NCI-H82 (cell line): ENCODE measurements at regions not wholly inside any gene's neighbourhood (a gene's known extent, or its start where the extent isn't known, plus 50 kb on each side); places are given as distances from the start of the nearest gene placed in this dataset.
"Not testable (repeated sequence)": the region's sequence is repeated elsewhere in the genome, so short reads cannot be mapped to it uniquely, and the experiment has no call there.

Experiments used
- DNase-seq: peaks from one replicate; lab custom pipeline; 2025; lab: John Stamatoyannopoulos, UW

GRCh38 chr6:74283532-74283931 is 587.5 kb downstream of the CD109 start:
- DNase-seq, result no peak

- DNase-seq, result no peak
These were observed 586.2 kb downstream of the CD109 start for GRCh38 chr6:74282143-74282689.

- no peak for DNase-seq
These were observed 584.2 kb downstream of the CD109 start for GRCh38 chr6:74280130-74280692.

DNA sequence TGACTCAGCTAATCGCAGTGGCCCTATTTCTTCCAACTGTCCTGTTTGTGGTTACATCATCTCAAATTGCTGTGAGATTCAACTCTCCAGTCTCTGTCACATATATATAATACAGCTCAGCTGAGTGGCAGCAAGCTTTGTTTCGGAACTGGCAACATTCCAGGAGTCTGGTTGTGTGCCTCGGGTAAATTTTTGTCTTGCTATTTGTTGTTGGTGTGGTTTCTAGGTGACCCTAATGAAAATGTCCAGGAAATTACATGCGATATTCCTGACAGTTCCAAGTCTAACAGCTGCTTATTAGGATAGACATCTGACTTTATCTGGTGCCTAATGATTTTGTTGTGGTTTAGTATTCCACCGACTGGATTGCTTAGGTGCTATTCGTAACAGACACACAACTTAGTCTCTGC is 581.8 kb downstream of the CD109 start:
- no peak for DNase-seq

DNA sequence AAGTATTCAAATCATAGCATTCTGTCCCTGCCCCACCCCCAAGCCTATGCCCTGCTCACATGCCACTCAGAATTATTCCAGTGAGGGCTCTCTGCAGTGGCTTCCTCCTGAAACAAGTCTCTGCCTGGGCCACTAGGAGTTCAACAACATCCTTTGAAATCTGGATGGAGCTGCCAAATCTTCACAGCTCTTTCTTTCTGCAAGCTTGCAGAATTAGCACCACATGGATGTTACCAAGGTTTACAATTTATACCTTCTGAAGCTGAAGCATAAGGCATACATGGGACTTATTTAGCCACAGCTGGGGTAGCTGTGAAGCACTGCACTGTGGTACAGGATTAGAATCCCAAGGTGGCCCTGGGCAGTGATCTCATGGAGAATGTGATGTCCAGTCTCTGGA is 577.5 kb downstream of the CD109 start:
- no peak for DNase-seq

DNA sequence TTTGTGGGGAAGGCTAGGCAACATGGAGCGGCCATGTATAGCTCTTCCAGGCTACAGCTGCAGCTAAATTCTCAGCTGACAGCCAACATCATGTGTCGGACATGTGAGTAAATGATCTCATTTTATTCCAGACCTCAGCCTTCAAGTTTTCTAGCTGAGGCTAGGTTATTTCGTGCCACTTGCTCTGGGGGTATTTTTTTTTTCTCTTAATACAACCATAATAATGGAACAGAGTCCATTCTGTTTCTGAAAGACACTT is 573.5 kb downstream of the CD109 start:
- no peak for DNase-seq

GRCh38 chr6:74268815-74269599 is 573.0 kb downstream of the CD109 start:
- DNase-seq, result no peak

- DNase-seq, result no peak
These were observed 564.0 kb downstream of the CD109 start for GRCh38 chr6:74259981-74260380.

- DNase-seq, result no peak
These were observed 560.8 kb downstream of the CD109 start for GRCh38 chr6:74256781-74257180.

DNA sequence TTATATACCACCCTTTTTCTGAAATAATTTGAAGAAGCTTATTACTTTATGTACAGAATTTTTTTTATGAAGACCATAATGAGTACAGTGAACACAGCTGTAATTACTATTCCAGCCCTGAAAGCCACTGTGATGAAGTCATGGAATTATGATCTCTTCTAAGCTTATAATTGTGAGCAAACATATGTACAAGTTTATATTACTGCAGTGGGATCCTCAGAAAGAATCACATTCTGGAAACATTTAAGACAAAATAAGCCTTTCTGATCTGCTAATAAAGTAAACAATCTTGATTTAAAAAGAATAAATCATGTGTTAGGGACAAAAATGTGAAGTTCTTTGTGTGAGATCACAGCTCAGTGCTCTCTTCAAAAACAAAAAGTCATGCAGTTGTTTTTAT is 560.4 kb downstream of the CD109 start:
- DNase-seq, result no peak

- DNase-seq, result not testable (repeated sequence)
These were observed 559.0 kb downstream of the CD109 start for GRCh38 chr6:74255007-74255406.

GRCh38 chr6:74254147-74254546 is 558.1 kb downstream of the CD109 start:
- not testable (repeated sequence) for DNase-seq

GRCh38 chr6:74253261-74253660 is 557.3 kb downstream of the CD109 start:
- DNase-seq, result no peak

GRCh38 chr6:74250161-74250818 is 554.3 kb downstream of the CD109 start:
- DNase-seq, result no peak

DNA sequence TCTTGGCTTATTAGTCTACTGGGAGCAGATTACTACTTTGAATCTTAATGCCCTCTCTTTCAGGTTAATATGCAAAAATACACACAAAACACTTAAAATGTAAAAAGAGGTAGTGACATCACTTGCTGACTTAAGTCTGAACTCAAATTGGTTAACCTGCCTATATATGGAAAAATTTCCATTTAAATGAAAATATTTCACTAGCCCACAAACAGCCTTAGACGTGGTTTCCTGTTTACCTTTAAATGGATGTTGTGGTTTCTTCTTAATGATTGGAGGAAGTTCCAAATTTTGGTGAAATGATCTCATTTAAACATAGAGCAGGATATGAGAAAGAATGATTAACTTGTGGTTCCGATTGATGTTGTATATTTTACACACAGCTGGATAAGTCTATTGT is 553.7 kb downstream of the CD109 start:
- no peak for DNase-seq

GRCh38 chr6:74248966-74249365 is 553.0 kb downstream of the CD109 start:
- DNase-seq, result no peak

DNA sequence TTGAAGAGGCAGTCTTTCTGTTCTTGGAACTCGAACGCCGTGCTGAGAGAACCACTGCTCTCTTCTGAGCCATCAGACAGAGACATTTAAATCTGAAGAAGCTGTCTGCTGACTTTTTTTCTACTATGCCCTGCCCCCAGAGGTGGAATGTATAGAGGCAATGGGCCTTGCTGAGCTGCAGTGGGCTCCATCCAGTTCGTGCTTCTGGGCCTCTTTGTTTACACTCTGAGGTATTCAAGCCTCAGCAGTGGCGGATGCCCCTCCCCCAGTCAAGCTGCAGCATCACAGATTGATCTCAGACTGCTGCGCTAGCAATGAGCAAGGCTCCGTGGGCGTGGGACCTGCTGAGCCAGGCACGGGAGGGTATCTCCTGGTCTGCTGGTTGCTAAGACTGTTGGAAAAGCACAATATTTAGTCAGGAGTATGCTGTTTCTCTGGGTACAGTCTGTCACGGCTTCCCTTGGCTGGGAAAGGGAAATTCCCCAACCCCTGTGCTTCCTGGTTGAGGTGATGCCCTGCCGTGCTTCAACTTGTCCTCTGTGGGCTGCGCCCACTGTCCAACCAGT is 526.8 kb downstream of the CD109 start:
- no peak for DNase-seq

GRCh38 chr6:74213995-74214394 is 518.0 kb downstream of the CD109 start:
- no peak for DNase-seq

DNA sequence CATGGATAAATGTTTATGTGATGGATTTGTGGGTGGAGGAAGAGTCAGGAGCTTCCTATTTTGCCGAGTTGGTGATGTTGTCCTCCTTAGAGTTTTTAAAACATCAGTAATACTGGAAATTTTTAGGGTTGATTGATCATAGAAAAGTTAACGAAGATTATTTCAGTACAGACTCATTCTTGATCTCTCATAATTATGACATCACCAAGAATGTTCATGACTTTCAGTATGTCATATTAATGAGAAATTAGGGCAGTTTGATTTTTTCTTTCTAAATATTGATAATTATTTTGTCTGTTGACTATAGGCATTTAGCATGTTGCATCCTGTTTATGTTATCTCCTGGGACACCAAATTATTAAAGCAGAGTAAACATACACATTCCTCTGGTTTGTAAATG is 512.2 kb downstream of the CD109 start:
- no peak for DNase-seq

DNA sequence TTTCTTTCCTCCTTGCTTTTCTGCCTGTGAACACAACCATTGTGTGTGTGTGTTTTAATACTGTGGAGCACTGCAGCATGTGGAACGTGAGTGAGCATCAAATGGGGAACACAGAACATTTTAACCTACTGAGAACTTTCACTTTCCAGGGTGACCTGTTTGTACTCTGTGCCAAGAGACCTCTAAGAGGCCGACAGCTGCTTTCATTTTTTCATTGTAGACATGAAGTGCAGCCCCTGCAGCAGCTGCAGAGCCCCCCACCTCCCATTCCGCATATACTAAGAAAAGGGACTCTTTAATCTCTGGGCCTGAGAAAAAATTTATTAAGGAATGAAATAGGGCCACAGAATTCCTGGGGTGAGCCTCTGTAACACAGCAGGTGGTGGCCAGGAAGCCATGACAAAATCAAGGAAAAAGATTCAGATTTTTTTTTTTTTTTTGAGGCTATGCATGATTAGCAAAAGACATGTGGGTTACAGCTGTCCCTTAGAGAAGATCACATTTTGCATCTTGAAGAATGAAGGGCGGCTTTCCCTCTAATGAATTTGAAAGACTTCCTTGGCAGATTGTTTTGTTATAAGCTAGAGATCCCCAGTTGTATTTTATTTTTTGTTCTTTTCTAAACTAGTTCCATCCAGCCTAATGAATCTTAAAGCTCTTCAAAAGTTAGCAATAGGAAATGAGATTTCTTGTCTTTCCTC is 503.4 kb downstream of the CD109 start:
- no peak for DNase-seq

DNA sequence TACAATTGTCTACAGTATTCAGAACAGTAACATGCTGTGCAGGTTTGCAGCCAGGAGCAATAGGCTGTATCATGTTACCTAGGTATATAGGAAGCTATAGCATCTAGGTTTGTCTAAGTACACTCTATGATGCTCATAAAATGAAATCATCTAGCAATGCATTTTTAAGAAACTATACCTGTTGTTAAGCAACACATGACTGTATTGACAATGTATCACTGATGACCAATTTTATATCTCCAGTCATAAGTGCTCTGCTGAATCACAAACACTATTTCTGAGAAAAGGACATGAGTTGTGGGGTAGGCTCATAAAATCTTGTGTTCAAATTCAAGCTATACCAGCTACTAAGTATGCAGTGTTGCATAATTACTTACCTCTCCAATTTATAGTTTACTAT is 501.3 kb downstream of the CD109 start:
- no peak for DNase-seq

DNA sequence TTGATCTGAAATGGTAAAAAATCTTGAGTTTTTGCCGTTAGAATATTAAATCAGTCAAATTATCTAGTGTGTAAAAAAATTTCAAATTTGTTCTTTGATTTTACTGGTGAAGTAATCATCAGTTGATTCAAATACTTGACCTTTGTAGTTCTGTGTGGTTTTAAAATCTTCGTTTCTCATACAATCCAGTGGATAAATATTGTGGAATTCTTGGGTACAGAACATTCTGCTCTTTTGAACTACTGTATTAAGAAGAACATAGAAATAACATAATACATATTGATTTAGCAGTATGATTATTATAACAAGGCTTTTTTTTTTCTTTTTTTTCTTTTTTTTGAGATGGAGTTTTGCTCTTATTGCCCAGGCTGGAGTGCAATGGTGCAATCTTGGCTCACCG is 491.8 kb downstream of the CD109 start:
- no peak for DNase-seq
